Skeletal muscle cell (primary cell): ENCODE measurements at regions not wholly inside any gene's neighbourhood (a gene's known extent, or its start where the extent isn't known, plus 50 kb on each side); places are given as distances from the start of the nearest gene placed in this dataset.
"Not testable (repeated sequence)": the region's sequence is repeated elsewhere in the genome, so short reads cannot be mapped to it uniquely, and the experiment has no call there.

Experiments
- DNase-seq: peaks from one replicate; pipeline ENCODE4 v3.0.0-alpha.2; 2010; ENCODE audit warnings: low read depth
- H3K4me3 ChIP-seq: 2 replicates; pipeline ENCODE4 v1.5.1; 2011; ENCODE audit warnings: low read depth, mild to moderate bottlenecking, control low read depth, low read length, moderate library complexity

DNA sequence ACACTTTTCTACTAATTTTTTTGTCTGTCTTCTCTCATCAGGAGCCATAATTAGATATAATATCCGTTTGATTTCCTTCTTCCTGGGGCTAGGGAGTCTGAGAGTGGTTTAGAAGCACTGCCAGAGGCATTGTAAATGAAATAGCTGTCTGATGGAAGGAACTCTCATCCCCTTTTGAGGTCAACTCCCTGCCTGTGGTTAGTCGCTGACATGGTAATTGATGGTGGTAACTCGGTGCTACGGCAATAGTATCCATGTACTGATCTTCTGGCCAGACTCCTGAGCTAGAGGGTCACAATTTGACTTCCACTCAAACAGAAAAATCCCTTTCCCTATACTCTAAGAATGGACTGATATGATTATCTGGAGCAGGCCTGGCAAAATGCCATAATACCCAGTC lies 108.1 kb upstream of the TRPC5 start:
- no peak for DNase-seq
- H3K4me3 ChIP-seq: no peak overlapping the region

DNA sequence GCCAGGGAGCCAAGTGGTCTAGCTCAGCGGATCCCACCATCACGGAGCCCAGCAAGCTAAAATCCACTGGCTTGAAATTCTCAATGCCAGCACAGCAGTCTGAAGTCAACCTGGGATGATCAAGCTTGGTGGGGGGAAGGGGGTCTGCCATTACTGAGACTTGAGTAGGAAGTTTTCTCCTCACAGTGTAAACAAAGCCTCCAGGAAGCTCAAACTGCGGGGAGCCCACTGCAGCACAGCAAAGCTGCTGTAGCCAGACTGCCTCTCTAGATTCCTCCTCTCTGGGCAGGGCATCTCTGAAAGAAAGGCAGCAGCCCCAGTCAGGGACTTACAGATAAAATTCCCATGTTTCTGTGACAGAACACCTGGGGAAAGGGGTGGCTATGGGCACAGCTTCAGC lies 98.8 kb upstream of the TRPC5 start:
- not testable (repeated sequence) for DNase-seq, H3K4me3 ChIP-seq

DNA sequence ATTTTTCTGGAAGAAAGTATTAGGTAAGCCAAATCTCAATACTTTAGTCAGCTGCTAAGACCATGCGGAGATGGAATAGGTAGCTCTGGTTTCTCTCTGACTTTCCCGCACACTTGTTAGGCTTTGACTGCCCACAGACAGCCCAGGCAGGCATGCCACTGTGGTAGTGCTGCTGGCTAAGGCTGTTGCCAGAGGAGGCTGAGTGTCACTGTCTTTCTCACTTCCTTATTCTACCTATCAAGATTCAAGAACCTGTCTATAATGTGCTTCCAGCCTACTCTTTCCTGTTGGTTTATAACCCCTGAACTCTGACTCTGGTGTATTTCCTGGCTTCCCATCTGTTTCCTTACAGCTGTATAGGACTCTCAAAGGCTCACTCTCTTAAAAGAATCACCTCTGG lies 81.8 kb upstream of the TRPC5 start:
- DNase-seq: no peak
- no peak overlapping the region for H3K4me3 ChIP-seq

DNA sequence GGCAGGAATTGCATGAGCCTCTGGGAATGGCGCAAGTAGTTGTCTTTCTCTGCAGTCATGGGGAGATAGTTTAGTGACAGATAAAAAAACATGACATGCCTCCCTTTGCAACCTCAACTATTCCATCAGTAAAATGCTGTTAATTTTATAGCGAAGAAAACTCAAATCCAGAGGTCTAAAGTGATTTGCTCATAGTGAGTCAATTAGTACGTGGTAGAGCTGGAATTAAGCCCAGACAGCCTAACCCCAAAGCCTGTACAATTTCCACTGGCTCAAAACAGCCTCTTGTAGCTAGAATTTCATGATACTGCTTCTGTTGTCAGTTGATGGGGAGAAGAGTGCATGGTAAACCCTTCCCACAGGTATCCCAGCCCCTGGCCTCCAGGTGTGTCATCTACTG lies 81.3 kb upstream of the TRPC5 start:
- DNase-seq: no peak
- H3K4me3 ChIP-seq: no peak overlapping the region

DNA sequence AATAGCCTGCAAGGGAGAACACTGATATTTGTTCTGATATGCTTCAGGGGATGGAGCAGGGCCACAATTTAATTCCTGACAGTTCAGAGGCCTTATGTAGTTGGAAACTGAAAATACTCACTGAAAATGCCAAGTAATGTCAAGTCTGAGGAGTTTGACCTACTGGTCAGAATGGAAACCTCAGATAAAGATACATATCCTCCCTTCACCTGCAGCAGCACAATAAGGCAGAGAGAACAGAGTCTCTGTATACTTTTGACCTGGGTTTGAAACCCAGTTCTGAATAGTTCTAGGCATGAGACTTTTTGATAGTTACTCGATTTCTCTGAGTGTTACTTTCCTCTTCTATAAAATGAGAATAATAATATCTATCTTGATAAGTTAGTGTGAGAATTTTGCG lies 65.8 kb upstream of the TRPC5 start:
- no peak overlapping the region for H3K4me3 ChIP-seq
- no peak for DNase-seq

DNA sequence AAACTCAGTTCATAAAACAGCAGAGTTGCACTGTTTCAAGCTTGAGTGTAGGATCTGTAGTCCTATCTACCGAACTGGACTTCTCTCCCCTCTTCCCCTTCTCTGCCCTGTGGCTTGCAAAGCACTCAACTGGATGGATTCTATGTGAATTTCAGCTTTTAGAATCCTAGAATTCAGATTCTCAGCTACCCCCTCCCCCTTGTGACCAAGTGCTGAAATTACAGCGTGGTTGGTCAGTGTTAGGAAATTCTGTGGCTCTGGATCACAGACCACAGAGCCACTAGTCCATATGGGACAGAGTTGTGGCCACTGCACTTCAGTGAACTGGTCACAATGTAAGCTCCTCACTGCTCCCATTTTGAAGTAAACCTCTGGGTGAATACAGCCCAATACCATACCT lies 64.6 kb upstream of the TRPC5 start:
- no peak overlapping the region for H3K4me3 ChIP-seq
- no peak for DNase-seq

DNA sequence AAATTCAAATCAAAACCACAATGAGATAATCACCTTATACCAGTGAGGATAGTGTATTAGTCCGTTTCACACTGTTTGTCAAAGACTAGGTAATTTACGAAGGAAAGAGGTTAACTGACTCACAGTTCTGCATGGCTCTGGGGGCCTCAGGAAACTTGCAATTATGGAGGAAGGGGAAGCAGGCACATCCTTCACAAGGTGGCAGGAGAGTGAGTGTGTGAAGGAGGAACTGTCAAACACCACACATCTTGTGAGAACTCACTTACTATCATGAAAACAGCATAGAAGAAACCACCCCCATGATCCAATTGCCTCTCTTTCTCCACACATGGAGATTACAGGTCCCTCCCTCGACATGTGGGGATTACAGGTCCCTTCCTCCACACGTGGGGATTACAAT lies 54.7 kb upstream of the TRPC5 start:
- no peak for DNase-seq
- H3K4me3 ChIP-seq: no peak overlapping the region
